Stimulated activated naive CD8-positive, alpha-beta T cell treated with anti-CD3 and anti-CD28 coated beads, Interleukin-15, amount 100 ng/mL, for 72 hours (primary cell): ENCODE measurements at regions not wholly inside any gene's neighbourhood (a gene's known extent, or its start where the extent isn't known, plus 50 kb on each side); places are given as distances from the start of the nearest gene placed in this dataset.

Experiments
- ATAC-seq: fragments of 150-1000 bp; cut with Tn5 transposase; 2 replicates; pipeline ENCODE4 v1.10.0; 2021; ENCODE audit warnings: mild to moderate bottlenecking, moderate library complexity
- DNase-seq, 2 donors: peaks; one replicate each; pipeline ENCODE4 v3.0.0; 2021 to 2022
- H3K27ac Mint-ChIP-seq, 2 donors: one replicate each; pipeline ENCODE4 v1.8.0; 2022; ENCODE audit warnings: mild to moderate bottlenecking in 2 of 2, mixed read lengths in 2 of 2, moderate library complexity in 2 of 2
- H3K27me3 Mint-ChIP-seq: one replicate; pipeline ENCODE4 v1.8.0; 2022; ENCODE audit warnings: mixed read lengths
- H3K4me1 Mint-ChIP-seq: one replicate; pipeline ENCODE4 v1.8.0; 2022; ENCODE audit warnings: mild to moderate bottlenecking, mixed read lengths
- H3K4me3 Mint-ChIP-seq, 2 donors: one replicate each; pipeline ENCODE4 v1.8.0; 2022; ENCODE audit warnings: mild to moderate bottlenecking in 2 of 2, mixed read lengths in 2 of 2, moderate library complexity in 1 of 2
- H3K9me3 Mint-ChIP-seq, 2 donors: one replicate each; pipeline ENCODE4 v1.8.0; 2022; ENCODE audit warnings: mixed read lengths in 2 of 2

GRCh38 chr2:12116228-12116750, 369.9 kb downstream of the LPIN1 start:
- no peak overlapping the region for H3K4me3 Mint-ChIP-seq
- no peaks in the 10 kb centered on the region for H3K9me3 Mint-ChIP-seq
- DNase-seq (no peak), ATAC-seq (no peak)
- H3K4me1 Mint-ChIP-seq = peaks cover 7% of the 10 kb centered on the region
- H3K27ac Mint-ChIP-seq = no peak overlapping the region
- no peaks in the 10 kb centered on the region for H3K27me3 Mint-ChIP-seq

DNA sequence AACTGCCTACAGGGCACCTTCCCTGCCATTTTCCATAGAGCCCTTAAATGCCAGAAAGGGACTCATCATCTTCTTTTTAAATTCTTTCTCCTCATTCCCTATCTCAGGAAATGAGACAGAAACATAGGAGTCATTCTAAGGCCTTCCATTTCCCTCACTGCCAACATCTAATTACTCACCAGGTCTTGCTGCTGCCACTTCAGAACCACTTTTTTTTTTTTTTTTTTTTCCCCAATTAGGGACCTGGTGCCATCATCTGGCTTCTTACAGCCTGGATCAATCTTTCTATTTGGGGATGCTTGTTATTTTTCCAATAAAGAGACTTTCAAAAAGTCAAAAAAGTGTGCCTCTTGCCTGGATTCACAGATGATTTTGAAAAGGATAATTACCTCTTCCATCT, 373.4 kb downstream of the LPIN1 start:
- Mint-ChIP-seq H3K27ac (no peak overlapping the region), H3K4me1 (no peaks in the 10 kb centered on the region), H3K9me3 (no peaks in the 10 kb centered on the region), H3K27me3 (no peaks in the 10 kb centered on the region), H3K4me3 (no peak overlapping the region)
- DNase-seq = no peak
- ATAC-seq = no peak

GRCh38 chr2:12120281-12121150, 374.1 kb downstream of the LPIN1 start:
- no peak for ATAC-seq
- H3K9me3 Mint-ChIP-seq = no peaks in the 10 kb centered on the region
- no peaks in the 10 kb centered on the region for H3K4me1 Mint-ChIP-seq
- no peak overlapping the region for H3K4me3 Mint-ChIP-seq
- H3K27ac Mint-ChIP-seq = no peak overlapping the region
- no peak for DNase-seq
- no peaks in the 10 kb centered on the region for H3K27me3 Mint-ChIP-seq

- Mint-ChIP-seq H3K4me3 (no peak overlapping the region), H3K27me3 (no peaks in the 10 kb centered on the region), H3K9me3 (peaks cover 0 to 6% of the 10 kb centered on the region in 2 donors), H3K4me1 (no peaks in the 10 kb centered on the region), H3K27ac (no peak overlapping the region)
- no peak for DNase-seq
- no peak for ATAC-seq
These were observed 378.4 kb downstream of the LPIN1 start for GRCh38 chr2:12124790-12125189.

- Mint-ChIP-seq H3K4me3 (no peak overlapping the region), H3K9me3 (peaks cover 0 to 6% of the 10 kb centered on the region in 2 donors), H3K27ac (no peak overlapping the region), H3K4me1 (no peaks in the 10 kb centered on the region), H3K27me3 (no peaks in the 10 kb centered on the region)
- ATAC-seq (no peak), DNase-seq (no peak)
These were observed 379.9 kb downstream of the LPIN1 start for GRCh38 chr2:12126318-12126717.

DNA sequence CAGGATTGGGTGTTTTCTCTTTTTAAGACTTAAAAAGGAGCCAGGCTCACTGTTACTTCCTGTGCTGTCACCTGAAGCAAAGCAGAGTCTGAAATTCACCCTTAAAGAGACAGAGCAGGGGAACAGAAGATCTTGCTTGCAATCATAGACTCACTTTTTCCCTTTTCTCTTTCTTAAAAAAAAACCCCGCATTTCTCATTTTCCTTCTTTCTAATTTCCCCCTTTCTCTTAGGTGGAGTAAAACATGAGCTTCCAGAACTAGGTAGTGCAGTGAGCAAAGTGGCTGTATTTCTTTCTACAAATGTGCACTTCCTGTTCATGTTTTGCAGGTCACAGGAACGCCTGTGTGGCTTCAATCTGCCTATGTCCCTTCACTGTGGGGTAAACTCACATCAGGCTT, 381.2 kb downstream of the LPIN1 start:
- H3K4me3 Mint-ChIP-seq = peak overlapping the region; percentile 4 to 5
- peak overlapping the region in 1 of 2 donors; percentile 59 for H3K27ac Mint-ChIP-seq
- no peaks in the 10 kb centered on the region for H3K27me3 Mint-ChIP-seq
- H3K4me1 Mint-ChIP-seq = no peaks in the 10 kb centered on the region
- H3K9me3 Mint-ChIP-seq = peaks cover 0 to 6% of the 10 kb centered on the region in 2 donors
- DNase-seq (no peak), ATAC-seq (peak; percentile 68)

DNA sequence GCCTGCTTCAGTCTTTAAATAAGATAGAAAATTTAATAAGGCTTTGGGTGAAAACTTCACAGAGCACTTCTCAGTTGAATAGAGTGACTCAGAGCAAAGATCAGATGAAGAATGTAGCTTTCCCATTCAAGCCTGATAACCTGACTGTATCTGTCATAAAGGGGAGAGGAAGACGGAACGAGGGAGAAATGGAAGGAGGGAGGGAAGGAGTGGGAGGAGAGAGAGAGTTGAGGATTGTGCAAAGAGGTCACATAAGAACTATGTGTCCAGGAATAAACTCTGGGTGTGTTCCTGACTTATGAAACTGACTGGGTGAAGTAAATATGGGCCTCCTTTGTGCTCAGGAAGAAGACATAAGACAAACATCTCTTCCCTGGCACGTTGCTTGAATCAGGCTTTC, 385.5 kb downstream of the LPIN1 start:
- ATAC-seq (no peak), DNase-seq (no peak)
- H3K27me3 Mint-ChIP-seq = no peaks in the 10 kb centered on the region
- H3K4me3 Mint-ChIP-seq = no peak overlapping the region
- H3K27ac Mint-ChIP-seq = no peak overlapping the region
- no peaks in the 10 kb centered on the region for H3K4me1 Mint-ChIP-seq
- H3K9me3 Mint-ChIP-seq = peaks cover 0 to 10% of the 10 kb centered on the region in 2 donors

- H3K27me3 Mint-ChIP-seq = no peaks in the 10 kb centered on the region
These were observed 395.3 kb downstream of the LPIN1 start for GRCh38 chr2:12141618-12142258.

GRCh38 chr2:12151716-12152115, 405.3 kb downstream of the LPIN1 start:
- Mint-ChIP-seq H3K4me3 (no peak overlapping the region), H3K4me1 (no peaks in the 10 kb centered on the region), H3K27ac (no peak overlapping the region), H3K27me3 (no peaks in the 10 kb centered on the region), H3K9me3 (no peaks in the 10 kb centered on the region)
- ATAC-seq (no peak), DNase-seq (no peak)

More at GRCh38 chr2:12141618-12142258, 395.3 kb downstream of the LPIN1 start:
- peaks cover 5 to 8% of the 10 kb centered on the region in 2 donors for H3K9me3 Mint-ChIP-seq
- H3K4me1 Mint-ChIP-seq = peaks cover 7% of the 10 kb centered on the region
- no peak overlapping the region for H3K4me3 Mint-ChIP-seq
- no peak for ATAC-seq
- DNase-seq = no peak
- H3K27ac Mint-ChIP-seq = no peak overlapping the region

DNA sequence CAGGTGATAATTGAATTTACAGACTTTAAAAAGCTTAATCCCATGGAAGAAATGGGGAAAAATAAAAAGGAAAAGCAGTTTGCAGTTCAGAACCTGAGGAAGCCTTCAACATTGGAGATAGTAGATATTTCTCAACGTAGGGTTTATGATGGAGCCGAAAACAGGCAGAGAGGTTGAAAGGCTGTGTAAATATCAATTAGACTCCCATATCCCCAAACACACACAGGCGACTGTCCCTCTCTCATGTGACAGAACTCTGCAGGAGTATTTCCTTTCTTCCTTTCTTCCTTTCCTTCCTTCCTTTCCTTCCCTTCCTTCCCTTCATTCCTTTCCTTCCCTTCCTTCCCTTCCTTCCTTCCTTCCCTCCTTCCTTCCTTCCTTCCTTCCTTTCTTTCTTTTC, 406.5 kb downstream of the LPIN1 start:
- no peaks in the 10 kb centered on the region for H3K27me3 Mint-ChIP-seq
- no peak overlapping the region for H3K4me3 Mint-ChIP-seq
- H3K9me3 Mint-ChIP-seq = no peaks in the 10 kb centered on the region
- no peak overlapping the region for H3K27ac Mint-ChIP-seq
- DNase-seq (no peak), ATAC-seq (no peak)
- no peaks in the 10 kb centered on the region for H3K4me1 Mint-ChIP-seq

DNA sequence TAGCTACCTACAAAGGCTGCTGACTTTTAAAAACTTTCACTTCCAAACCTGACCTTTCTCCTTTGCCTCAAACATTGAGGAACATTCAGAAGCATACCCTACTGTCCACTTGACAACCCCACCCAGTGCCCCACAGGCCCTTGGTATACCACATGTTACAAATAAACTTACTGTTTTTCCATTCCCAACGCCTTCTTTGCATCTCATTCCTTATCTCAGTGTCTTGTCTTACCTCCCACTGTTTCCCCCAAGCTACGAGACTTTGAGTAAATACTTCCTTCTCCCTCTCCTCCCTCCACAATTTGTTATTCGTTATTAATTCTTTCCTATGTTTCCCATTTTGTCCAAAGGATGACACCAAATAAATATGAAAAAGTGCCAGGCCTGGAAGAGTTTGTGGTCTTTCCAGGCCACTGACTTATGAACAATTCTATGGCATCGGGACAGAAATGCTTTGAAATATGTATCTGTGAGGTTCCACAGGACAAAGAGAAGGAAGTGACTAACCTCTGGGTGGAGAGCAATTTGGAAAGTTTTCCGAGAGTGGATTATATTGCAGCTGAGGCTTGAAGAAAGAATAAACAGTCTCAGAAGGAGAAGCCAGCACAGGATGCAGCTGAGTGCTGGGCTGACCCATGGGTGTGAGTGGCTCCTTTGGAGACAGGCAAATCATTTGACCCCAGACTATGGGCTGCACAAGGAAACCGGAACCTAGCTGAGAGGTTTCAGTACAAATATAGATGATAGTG, 409.0 kb downstream of the LPIN1 start:
- no peak for DNase-seq
- no peaks in the 10 kb centered on the region for H3K27me3 Mint-ChIP-seq
- no peaks in the 10 kb centered on the region for H3K9me3 Mint-ChIP-seq
- no peak for ATAC-seq
- no peaks in the 10 kb centered on the region for H3K4me1 Mint-ChIP-seq
- H3K4me3 Mint-ChIP-seq = no peak overlapping the region
- H3K27ac Mint-ChIP-seq = no peak overlapping the region

DNA sequence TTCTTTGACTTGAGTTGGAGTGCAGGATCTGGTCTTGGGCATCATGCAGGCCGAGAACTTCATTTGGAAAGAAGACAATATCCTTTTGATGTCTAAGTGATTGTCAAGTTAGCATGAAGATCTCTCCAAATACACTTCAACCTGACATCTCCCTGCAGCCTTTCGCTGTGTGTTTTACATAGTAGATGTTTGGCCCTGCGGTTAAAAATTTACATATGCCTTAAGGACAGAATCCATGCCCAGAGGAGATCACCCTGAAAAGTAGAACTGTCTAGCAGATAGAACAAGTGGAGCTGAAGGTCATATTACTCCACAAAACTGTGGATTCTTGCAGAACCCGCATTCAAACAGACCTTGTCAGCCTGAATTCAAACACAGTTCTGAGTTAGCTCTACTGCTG, 409.9 kb downstream of the LPIN1 start:
- no peaks in the 10 kb centered on the region for H3K9me3 Mint-ChIP-seq
- H3K27ac Mint-ChIP-seq = no peak overlapping the region
- no peak for ATAC-seq
- no peaks in the 10 kb centered on the region for H3K27me3 Mint-ChIP-seq
- no peaks in the 10 kb centered on the region for H3K4me1 Mint-ChIP-seq
- no peak overlapping the region for H3K4me3 Mint-ChIP-seq
- no peak for DNase-seq

GRCh38 chr2:12161085-12161484, 414.7 kb downstream of the LPIN1 start:
- H3K27me3 Mint-ChIP-seq = peaks cover 7% of the 10 kb centered on the region
- no peaks in the 10 kb centered on the region for H3K9me3 Mint-ChIP-seq
- ATAC-seq = no peak
- DNase-seq = no peak
- H3K4me3 Mint-ChIP-seq = no peak overlapping the region
- H3K4me1 Mint-ChIP-seq = peaks cover 14% of the 10 kb centered on the region
- H3K27ac Mint-ChIP-seq = no peak overlapping the region

- H3K4me3 Mint-ChIP-seq = no peak overlapping the region
- peaks cover 7% of the 10 kb centered on the region for H3K27me3 Mint-ChIP-seq
- peak overlapping the region in 1 of 2 donors; percentile 8 for H3K27ac Mint-ChIP-seq
- DNase-seq (no peak), ATAC-seq (no peak)
- H3K9me3 Mint-ChIP-seq = no peaks in the 10 kb centered on the region
- H3K4me1 Mint-ChIP-seq = peaks cover 15% of the 10 kb centered on the region
These were observed 416.1 kb downstream of the LPIN1 start for GRCh38 chr2:12162269-12163247.

DNA sequence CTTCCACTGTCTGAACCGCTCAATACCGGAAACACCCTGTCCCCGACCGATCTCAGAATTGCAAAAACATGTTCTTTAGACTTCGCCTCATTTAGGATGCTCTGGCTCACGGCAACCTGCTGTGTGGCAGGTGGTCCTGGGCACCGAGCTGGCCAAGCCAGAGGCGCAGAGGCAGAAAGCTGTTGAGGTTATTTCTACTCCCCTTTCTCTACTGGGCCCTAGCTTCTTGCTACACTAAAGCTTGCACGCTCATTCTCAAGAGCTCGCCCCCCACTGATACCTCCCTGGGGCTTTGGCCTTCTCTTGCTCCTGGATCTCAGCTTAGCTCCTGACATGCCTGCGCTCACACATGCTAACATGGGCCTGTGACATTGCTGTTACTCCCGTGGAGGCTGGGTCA, 417.4 kb downstream of the LPIN1 start:
- ATAC-seq = no peak
- Mint-ChIP-seq H3K27me3 (peaks cover 7% of the 10 kb centered on the region), H3K4me1 (peaks cover 28% of the 10 kb centered on the region), H3K9me3 (no peaks in the 10 kb centered on the region), H3K4me3 (no peak overlapping the region), H3K27ac (no peak overlapping the region)
- no peak for DNase-seq
